BJ (cell line): ENCODE measurements at regions not wholly inside any gene's neighbourhood (a gene's known extent, or its start where the extent isn't known, plus 50 kb on each side); places are given as distances from the start of the nearest gene placed in this dataset.

Source experiments
- CTCF ChIA-PET: fragments of 350-600 bp; formaldehyde crosslinking; extraction: SDS; loops from one replicate; lab custom pipeline; 2021; ENCODE audit warnings: antibody characterized with exemption, inconsistent platforms; lab: Yijun Ruan, JAX
- POLR2A ChIA-PET: fragments of 300-600 bp; sonication (Branson Sonifier 250); formaldehyde crosslinking; extraction: SDS; loops from one replicate; lab custom pipeline; 2021; ENCODE audit warnings: antibody characterized with exemption; lab: Charles Lee
- DNase-seq: peaks from one replicate; pipeline ENCODE4 v3.0.0-alpha.2; 2011; ENCODE audit warnings: low read depth
- H3K27me3 ChIP-seq: 2 replicates; pipeline ENCODE4 v1.6.0; 2011; ENCODE audit warnings: low read length; ENCODE audit not compliant: control insufficient read depth, insufficient read depth
- H3K36me3 ChIP-seq: 2 replicates; pipeline ENCODE4 v1.5.1; 2011; ENCODE audit warnings: low read length; ENCODE audit not compliant: control insufficient read depth, insufficient read depth
- H3K4me3 ChIP-seq: 2 replicates; pipeline ENCODE4 v1.5.1; 2011; ENCODE audit warnings: low read depth, mild to moderate bottlenecking, control low read depth, low read length
- CTCF ChIP-seq: IDR thresholded peaks from 2 replicates; pipeline ENCODE4 v1.5.1; 2011; ENCODE audit warnings: low read depth, mild to moderate bottlenecking, control low read depth, inconsistent platforms, low read length, moderate library complexity; ENCODE audit not compliant: insufficient read depth

- H3K4me3 ChIP-seq, result no peak overlapping the region
- POLR2A ChIA-PET, result no interaction called here
- no peaks in the 10 kb centered on the region for H3K27me3 ChIP-seq
- no peaks in the 10 kb centered on the region for H3K36me3 ChIP-seq
- no peak for DNase-seq
- no peak for TF ChIP-seq CTCF
- CTCF ChIA-PET, result no interaction called here
Observed at GRCh38 chr1:200265104-200265503, 144.7 kb downstream of the ZNF281 start.

GRCh38 chr1:200263203-200263602, 146.6 kb downstream of the ZNF281 start:
- Histone ChIP-seq H3K4me3 (no peak overlapping the region), H3K36me3 (no peaks in the 10 kb centered on the region), H3K27me3 (no peaks in the 10 kb centered on the region)
- TF ChIP-seq CTCF, result no peak
- ChIA-PET CTCF (interaction anchor here (0.7 to 1.5 kb wide), 4 partner anchors 9 to 43 kb away, joined by 3 read pairs; no protein-coding TSS in a partner anchor), POLR2A (interaction anchor here (0.6 kb wide), 1 partner anchor 88 kb away, joined by 3 read pairs; no protein-coding TSS in a partner anchor)
- no peak for DNase-seq

GRCh38 chr1:200262326-200262965, 147.4 kb downstream of the ZNF281 start:
- no peaks in the 10 kb centered on the region for H3K27me3 ChIP-seq
- POLR2A ChIA-PET, result no interaction called here
- no peak for DNase-seq
- CTCF ChIA-PET, result interaction anchor here (1.5 kb wide), 1 partner anchor 8 kb away, joined by 3 read pairs; no protein-coding TSS in a partner anchor
- H3K4me3 ChIP-seq, result no peak overlapping the region
- TF ChIP-seq CTCF, result no peak
- H3K36me3 ChIP-seq, result no peaks in the 10 kb centered on the region

GRCh38 chr1:200260597-200261335, 149.1 kb downstream of the ZNF281 start:
- H3K27me3 ChIP-seq, result no peaks in the 10 kb centered on the region
- TF ChIP-seq CTCF, result no peak
- no peaks in the 10 kb centered on the region for H3K36me3 ChIP-seq
- ChIA-PET CTCF (interaction anchor here (0.7 to 1.7 kb wide), 3 partner anchors 9 to 15 kb away, joined by 3 to 4 read pairs (median 3); no protein-coding TSS in a partner anchor), POLR2A (no interaction called here)
- H3K4me3 ChIP-seq, result no peak overlapping the region
- peak; percentile 51 for DNase-seq
